Suppressor macrophage (primary cell): ENCODE measurements at regions not wholly inside any gene's neighbourhood (a gene's known extent, or its start where the extent isn't known, plus 50 kb on each side); places are given as distances from the start of the nearest gene placed in this dataset.
"Not testable (repeated sequence)": the region's sequence is repeated elsewhere in the genome, so short reads cannot be mapped to it uniquely, and the experiment has no call there.

Experiments
- DNase-seq, 4 experiments: peaks; one replicate each; pipeline ENCODE4 v3.0.0-alpha.2; 2020 to 2022

GRCh38 chr4:189117426-189117825 lies 823.2 kb upstream of the FRG1 start:
- DNase-seq = no peak

GRCh38 chr4:189121336-189121735 lies 819.3 kb upstream of the FRG1 start:
- DNase-seq = no peak

GRCh38 chr4:189124149-189124758 lies 816.4 kb upstream of the FRG1 start:
- no peak for DNase-seq

- no peak for DNase-seq
Observed at GRCh38 chr4:189124791-189125190, 815.9 kb upstream of the FRG1 start.

- no peak for DNase-seq
Observed at GRCh38 chr4:189126040-189126439, 814.6 kb upstream of the FRG1 start.

DNA sequence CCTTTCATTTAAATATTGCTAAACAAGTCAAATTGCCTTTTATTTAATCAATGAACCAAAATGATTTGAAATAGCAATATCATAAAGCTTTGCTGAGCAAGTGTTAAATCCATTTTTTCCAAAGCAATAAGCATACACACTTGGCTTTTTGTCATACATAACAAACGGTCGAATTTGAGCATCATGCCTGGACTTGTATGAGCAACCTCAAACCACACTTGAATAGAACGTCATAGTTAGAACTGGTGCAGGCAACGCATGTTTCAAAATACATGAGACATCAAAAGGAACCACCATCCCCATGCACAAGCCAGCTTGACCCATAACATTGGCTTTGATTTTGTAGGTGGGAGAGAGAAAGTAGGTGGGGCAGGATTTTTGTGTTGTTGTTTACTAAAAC lies 812.3 kb upstream of the FRG1 start:
- DNase-seq = no peak

DNA sequence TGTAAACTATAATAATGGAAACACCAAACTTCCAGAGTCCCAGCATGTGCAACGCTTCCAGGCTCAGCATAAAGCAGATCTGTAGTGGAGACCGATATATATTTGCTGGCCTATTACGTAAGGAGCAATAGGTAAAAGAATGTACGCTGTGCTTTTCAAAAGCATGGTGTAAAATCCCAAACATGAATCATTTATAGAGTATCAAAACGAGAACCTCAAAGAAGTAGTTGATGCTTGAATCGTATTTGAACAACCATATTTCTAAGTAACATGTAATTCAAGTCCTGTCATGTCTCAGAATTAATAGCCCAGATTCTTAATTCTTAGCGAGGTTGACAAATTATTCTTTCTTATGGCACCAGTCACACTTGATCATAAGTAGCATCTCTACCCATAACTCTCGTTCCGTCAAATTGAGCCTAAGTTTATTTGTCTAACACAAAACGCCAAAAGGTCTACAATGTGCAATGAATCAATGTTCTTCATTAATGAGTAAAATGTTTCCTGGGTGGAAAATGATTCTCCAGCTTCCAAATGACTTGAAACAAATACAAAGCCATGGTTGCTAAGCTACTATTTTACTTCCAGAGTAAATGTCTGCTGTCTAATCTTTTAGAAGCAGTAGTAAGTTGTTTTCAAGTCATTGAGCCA lies 811.5 kb upstream of the FRG1 start:
- DNase-seq = no peak

DNA sequence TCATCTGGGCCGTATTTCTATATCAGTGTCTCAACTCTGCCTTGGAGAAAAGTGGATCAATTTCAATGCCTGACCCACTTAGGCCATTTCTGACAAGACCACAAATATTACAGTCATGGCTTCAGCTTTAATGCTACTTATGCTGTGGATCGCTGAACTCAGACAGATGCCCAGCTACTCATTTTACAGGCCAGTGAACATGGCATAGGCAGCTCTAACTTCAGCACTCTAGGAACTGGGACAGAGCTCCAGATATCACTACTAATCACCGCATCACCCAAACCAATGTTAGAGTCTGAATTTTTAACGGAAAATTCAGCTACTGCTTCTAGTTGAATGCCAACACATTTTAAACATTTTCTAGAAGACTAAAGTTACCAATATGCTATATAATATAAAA lies 809.6 kb upstream of the FRG1 start:
- DNase-seq = no peak

- DNase-seq = no peak
Observed at GRCh38 chr4:189136462-189136861, 804.2 kb upstream of the FRG1 start.

DNA sequence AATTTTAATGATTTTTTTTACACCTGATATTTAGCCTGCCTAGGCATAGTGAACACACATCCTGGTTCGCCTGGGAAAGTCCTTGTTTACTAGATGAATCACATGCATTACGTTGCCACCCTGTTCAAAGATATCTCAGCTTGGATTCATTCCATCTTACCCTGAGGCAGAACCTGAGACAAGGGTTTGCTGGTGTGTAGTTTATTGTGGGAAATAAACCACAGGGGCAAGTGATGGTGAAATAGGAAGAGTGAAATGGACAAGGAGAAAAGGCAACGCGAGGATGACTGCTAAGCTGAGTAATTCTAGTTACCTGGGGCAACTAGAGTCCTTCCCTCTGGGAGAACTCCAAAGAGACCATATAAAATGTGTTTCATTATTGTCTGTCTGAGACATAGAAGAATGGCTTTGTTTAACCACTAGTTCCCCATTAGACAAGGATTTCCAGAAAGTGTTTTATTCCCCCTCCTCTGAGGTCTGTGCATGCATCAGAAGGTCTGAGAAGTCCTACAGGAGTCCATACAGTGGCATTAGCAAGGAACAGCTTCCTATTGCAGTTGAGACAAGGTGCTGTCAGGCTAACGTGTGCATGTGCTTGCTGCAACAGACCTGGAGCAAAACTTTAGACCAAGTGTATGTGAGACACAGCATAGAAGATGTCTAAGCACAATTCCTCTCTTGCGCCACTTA lies 797.3 kb upstream of the FRG1 start:
- no peak for DNase-seq

GRCh38 chr4:189147005-189147929 lies 793.4 kb upstream of the FRG1 start:
- no peak for DNase-seq

DNA sequence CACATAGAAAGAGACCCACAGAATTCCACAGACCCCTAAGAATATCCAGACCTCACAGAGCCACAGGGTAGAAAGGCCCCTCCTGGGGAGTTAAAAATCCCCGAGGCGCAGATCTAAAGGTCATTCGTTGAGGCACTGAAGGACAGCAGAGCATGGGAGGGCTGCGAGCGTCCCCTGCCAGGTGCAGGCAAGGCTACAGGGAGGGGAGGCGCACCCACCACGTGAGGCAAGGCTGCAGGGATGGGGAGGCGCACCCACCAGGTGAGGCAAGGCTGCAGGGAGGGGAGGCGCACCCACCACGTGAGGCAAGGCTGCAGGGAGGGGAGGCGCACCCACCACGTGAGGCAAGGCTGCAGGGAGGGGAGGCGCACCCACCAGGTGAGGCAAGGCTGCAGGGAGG lies 785.6 kb upstream of the FRG1 start:
- not testable (repeated sequence) for DNase-seq

DNA sequence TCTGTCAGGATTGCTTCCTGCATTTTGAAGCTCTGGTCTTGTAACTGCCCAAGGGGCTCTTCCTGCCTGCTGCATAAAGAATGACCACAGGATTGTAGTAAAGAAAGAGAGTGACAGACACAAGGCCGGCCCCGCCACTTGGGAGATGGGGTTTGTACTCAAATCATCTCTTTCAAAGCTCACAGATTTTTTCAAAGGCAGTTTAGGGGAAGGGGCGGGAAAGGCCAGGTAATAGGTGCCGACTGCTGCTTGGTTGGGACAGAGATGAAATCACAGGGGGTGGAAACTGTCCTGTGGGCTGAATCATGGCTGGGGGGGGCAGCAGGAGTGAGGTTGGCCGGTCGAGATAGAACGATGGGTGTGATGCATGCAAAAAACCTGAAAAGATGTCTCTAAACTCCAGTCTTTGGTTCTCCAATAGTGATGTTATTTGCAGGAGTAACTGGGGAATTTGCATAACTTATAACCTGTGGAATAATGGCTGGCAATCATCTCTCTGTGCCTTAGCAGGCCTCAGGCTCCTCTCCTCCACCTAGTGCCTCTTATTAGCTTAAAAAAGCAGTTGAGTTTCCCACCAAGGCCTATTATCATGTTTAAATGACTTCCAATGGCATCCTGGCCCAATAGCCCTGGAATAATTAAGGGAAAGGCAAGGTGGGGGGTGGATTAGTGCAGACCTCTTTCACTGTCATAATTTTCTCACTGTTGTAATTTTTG lies 778.4 kb upstream of the FRG1 start:
- no peak for DNase-seq

- no peak for DNase-seq
Observed at GRCh38 chr4:189162888-189163287, 777.8 kb upstream of the FRG1 start.

DNA sequence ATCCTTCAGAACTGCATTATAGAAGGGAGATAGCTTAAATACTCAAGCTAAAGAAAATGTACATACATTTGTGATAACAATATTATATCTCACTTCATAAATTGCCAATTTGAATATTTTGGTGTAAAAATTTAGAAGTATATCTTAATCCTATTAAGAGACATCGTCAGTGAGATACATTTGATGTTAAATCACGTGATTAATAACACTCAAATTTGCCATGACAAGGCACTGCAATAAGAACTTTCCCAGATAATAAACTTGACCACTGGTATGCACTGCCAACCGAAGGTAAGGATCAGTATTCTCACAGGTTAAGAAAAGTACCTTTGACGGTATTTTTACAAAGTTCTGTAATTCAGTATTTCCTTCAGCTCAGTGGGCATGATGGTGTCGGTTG lies 764.7 kb upstream of the FRG1 start:
- DNase-seq = no peak

DNA sequence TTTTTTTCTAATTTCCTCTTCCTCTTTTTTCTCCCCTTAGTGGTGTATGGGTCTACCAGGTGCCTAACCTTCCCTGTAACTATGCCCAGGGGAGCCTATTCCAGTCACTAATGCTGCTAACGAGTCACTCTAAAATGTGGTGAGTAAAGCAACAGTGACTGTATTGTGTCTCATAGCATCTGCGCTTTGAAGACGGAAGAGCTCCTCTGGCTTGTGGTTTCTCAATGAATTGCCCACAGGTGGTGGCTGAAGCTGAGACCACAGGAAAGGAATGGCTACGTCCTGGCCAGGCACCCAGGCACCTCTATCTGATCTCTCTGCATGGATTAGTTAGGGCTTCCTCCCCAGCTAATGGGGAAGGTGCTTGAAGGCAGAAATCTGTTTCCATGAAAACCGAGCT lies 763.5 kb upstream of the FRG1 start:
- DNase-seq = no peak

DNA sequence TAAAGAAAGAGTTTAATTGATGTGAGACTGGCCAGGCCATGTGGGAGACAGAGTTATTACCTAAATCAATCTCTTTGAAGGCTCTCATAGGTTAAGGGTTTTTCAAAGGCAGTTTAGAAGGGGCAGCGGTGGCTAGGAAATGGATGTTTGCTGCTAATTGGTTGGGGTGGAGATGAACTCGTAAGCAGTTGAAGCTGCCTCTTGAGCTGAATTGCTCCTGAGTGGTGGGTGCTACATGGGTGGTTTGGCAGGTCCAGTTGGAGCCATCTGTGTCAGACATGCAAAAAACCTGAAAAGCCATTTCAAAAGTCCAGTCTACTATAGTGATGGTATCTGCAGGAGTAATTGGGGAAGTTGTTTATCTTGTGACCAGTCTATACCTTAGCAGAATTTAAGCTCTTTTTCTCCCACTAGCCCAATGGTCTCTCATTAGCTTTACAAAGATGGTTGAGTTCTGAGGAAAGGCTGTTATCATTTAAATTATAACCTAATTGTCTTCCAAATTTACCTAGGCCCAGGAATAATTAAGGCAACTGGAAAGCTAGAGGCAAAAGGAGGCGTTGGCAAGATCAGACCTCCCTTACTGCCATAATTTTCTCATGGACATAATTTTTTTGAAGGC lies 762.4 kb upstream of the FRG1 start:
- DNase-seq = no peak

- no peak for DNase-seq
Observed at GRCh38 chr4:189185810-189186432, 754.8 kb upstream of the FRG1 start.

GRCh38 chr4:189187531-189188052 lies 753.1 kb upstream of the FRG1 start:
- DNase-seq = no peak

DNA sequence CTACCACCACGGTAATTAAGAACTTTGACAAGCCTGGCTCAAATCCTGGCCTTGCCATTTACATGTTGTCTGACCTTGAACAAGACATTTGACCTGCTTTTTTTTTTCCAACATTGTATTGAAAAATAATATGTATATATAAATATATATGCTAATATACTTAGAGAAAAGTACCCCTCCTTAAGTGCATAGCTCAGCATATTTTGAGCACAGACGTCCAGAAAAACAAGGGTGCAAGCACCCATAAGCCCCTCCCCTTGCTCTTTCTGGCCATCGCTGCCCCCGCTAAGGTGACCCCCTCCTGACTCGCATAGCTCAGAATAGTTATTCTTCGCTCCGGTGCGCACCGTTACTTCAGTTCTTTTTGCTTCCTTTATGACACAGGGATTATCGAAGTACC lies 742.0 kb upstream of the FRG1 start:
- no peak for DNase-seq

DNA sequence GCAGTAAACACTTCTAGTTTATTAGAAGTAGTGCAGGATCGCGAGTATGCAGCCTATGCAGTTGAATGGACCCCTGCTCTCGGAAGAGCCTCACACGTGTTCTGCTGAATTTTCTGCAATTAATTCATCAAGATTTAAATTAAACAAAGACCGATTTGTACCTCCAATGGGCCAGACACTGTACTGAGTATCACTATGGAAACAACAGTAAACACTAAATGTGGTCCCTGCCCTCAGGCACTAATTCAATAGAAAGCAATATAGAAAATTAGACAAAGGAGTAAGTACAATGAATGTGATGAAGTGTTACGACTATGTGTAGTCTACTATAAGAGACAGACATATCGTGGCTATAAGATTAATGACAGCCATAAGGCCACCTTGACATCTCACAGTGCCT lies 740.3 kb upstream of the FRG1 start:
- DNase-seq = no peak
